Stomach (tissue), 8 donors: ENCODE measurements at regions not wholly inside any gene's neighbourhood (a gene's known extent, or its start where the extent isn't known, plus 50 kb on each side); places are given as distances from the start of the nearest gene placed in this dataset.
A peak's percentile ranks its signal among the peaks of the same experiment; 100 is the strongest.

ENCODE experiments used
- DNase-seq, 2 donors: peaks; one replicate each; pipeline versions ENCODE4 v3.0.0 to v3.0.0-alpha.2; 2013 to 2019
- H3K27ac ChIP-seq, 5 donors: fragments of 200-600 bp in 4 of 5; sonication (generic) in 4 of 5; one replicate each; pipeline ENCODE4 v1.5.1; 2013 to 2019; ENCODE audit warnings: mild to moderate bottlenecking in 1 of 5, moderate library complexity in 1 of 5
- H3K27me3 ChIP-seq, 3 donors: fragments of 200-600 bp; sonication (generic); one replicate each; pipeline ENCODE4 v1.5.1; 2017 to 2019; ENCODE audit warnings: mixed run types in 1 of 3
- H3K36me3 ChIP-seq, 4 donors: fragments of 200-600 bp; sonication (generic); 1 replicate in 3 of 4; 2 replicates in 1 of 4; pipeline ENCODE4 v1.5.1; 2016 to 2019
- H3K4me1 ChIP-seq, 4 donors: fragments of 200-600 bp; sonication (generic); one replicate each; pipeline ENCODE4 v1.5.1; 2016 to 2019
- H3K4me3 ChIP-seq, 4 donors: fragments of 200-600 bp; sonication (generic) in 3 of 4; one replicate each; pipeline ENCODE4 v1.5.1; 2016 to 2019; ENCODE audit warnings: mild to moderate bottlenecking in 1 of 4
- H3K9me3 ChIP-seq, 4 donors: fragments of 200-600 bp; sonication (generic); one replicate each; pipeline ENCODE4 v1.5.1; 2016 to 2019
- CTCF ChIP-seq, 7 experiments: fragments of 450-650 bp in 4 of 7; fragments of 200-600 bp in 3 of 7; sonication (generic) in 3 of 7; IDR thresholded peaks; one replicate each; pipeline ENCODE4 v1.5.1; 2016 to 2019; ENCODE audit warnings: antibody characterized with exemption in 7 of 7, control low read depth in 2 of 7, mild to moderate bottlenecking in 1 of 7
- EP300 ChIP-seq: sonication (generic); formaldehyde crosslinking; IDR thresholded peaks from one replicate; pipeline ENCODE4 v1.6.1; 2017; ENCODE audit warnings: antibody characterized with exemption
- POLR2A ChIP-seq, 4 donors: fragments of 450-650 bp; IDR thresholded peaks; one replicate each; pipeline ENCODE4 v1.6.1; 2016; ENCODE audit warnings: antibody characterized with exemption in 4 of 4, control low read depth in 2 of 4, mild to moderate bottlenecking in 1 of 4, moderate library complexity in 1 of 4
- POLR2AphosphoS5 ChIP-seq, 3 donors: sonication (generic); formaldehyde crosslinking; IDR thresholded peaks; one replicate each; pipeline ENCODE4 v1.6.1; 2016; ENCODE audit warnings: antibody characterized with exemption in 3 of 3
- WGBS, 5 donors: extraction: QIAGEN DNeasy Blood & Tissue Kit in 3 of 5; methylation state at CpG; one replicate each; pipeline versions ENCODE4 v1.1.5 to v1.1.7; 2013 to 2018; 5-methylcytosine and 5-hydroxymethylcytosine counted together
- intact Hi-C: fragments of 100-400 bp; cut with DNase I; formaldehyde crosslinking; loops from one replicate; pipeline ENCODE4 v1.15.1; 2023; ENCODE audit warnings: low total_unique reads
- donor health status: healthy with polysubstance abuse.
- donor health status: Bipolar disorder and iron deficiency.
- donor health status: healthy.

GRCh38 chr14:34018564-34019244, 67.8 kb upstream of the EGLN3 start:
- Histone ChIP-seq H3K4me3 (peak overlapping the region in 2 of 4 donors; percentile 6 to 11), H3K36me3 (no peaks in the 10 kb centered on the region), H3K27me3 (no peaks in the 10 kb centered on the region), H3K4me1 (peaks cover 0 to 18% (median 8%) of the 10 kb centered on the region in 4 donors), H3K9me3 (no peaks in the 10 kb centered on the region), H3K27ac (peak overlapping the region in 1 of 5 donors; percentile 55)
- intact Hi-C loops = no loop called here
- 47 to 67% (median 60%) methylated on average over 17 of the region's 17 CpGs for WGBS, 5 donors
- TF ChIP-seq POLR2AphosphoS5 (IDR thresholded peaks at IDR 0.05) (no peak), CTCF (IDR thresholded peaks at IDR 0.05) (no peak), EP300 (no peak), POLR2A (IDR thresholded peaks at IDR 0.05) (no peak)
- DNase-seq = no peak

- H3K4me1 ChIP-seq = peaks cover 0 to 23% (median 12%) of the 10 kb centered on the region in 4 donors
- no peaks in the 10 kb centered on the region for H3K27me3 ChIP-seq
- intact Hi-C loops = no loop called here
- no peaks in the 10 kb centered on the region for H3K9me3 ChIP-seq
- no peak for DNase-seq
- no peaks in the 10 kb centered on the region for H3K36me3 ChIP-seq
- 77 to 84% (median 80%) methylated on average over 5 of the region's 5 CpGs for WGBS, 5 donors
- no peak overlapping the region for H3K27ac ChIP-seq
- peak overlapping the region in 2 of 4 donors; percentile 6 to 11 for H3K4me3 ChIP-seq
- no peak for TF ChIP-seq POLR2A (IDR thresholded peaks at IDR 0.05)
- TF ChIP-seq EP300 = no peak
- no peak for TF ChIP-seq POLR2AphosphoS5 (IDR thresholded peaks at IDR 0.05)
- no peak for TF ChIP-seq CTCF (IDR thresholded peaks at IDR 0.05)
Observed at GRCh38 chr14:34018125-34018524, 67.3 kb upstream of the EGLN3 start.

- intact Hi-C loops = no loop called here
- TF ChIP-seq POLR2A (IDR thresholded peaks at IDR 0.05) = no peak
- TF ChIP-seq EP300 = no peak
- no peak for TF ChIP-seq POLR2AphosphoS5 (IDR thresholded peaks at IDR 0.05)
- no peak for TF ChIP-seq CTCF (IDR thresholded peaks at IDR 0.05)
- no peak for DNase-seq
- Histone ChIP-seq H3K9me3 (no peaks in the 10 kb centered on the region), H3K27ac (no peak overlapping the region), H3K4me3 (no peak overlapping the region), H3K27me3 (no peaks in the 10 kb centered on the region), H3K4me1 (peaks cover 0 to 25% (median 13%) of the 10 kb centered on the region in 4 donors), H3K36me3 (no peaks in the 10 kb centered on the region)
- 81 to 88% (median 84%) methylated on average over 2 of the region's 2 CpGs for WGBS, 5 donors
Observed at GRCh38 chr14:34015383-34015782, 64.5 kb upstream of the EGLN3 start.

- no peak for DNase-seq
- Histone ChIP-seq H3K4me1 (peaks cover 0 to 24% (median 13%) of the 10 kb centered on the region in 4 donors), H3K4me3 (no peak overlapping the region), H3K36me3 (no peaks in the 10 kb centered on the region), H3K27ac (no peak overlapping the region), H3K27me3 (no peaks in the 10 kb centered on the region), H3K9me3 (no peaks in the 10 kb centered on the region)
- WGBS, 5 donors = 89 to 95% (median 91%) methylated on average over 3 of the region's 3 CpGs
- intact Hi-C loops = no loop called here
- no peak for TF ChIP-seq POLR2A (IDR thresholded peaks at IDR 0.05)
- no peak for TF ChIP-seq EP300
- no peak for TF ChIP-seq POLR2AphosphoS5 (IDR thresholded peaks at IDR 0.05)
Observed at GRCh38 chr14:34014936-34015335, 64.1 kb upstream of the EGLN3 start.

- WGBS, 5 donors = 29 to 48% (median 40%) methylated on average over 4 of the region's 4 CpGs
- DNase-seq = no peak
- no peaks in the 10 kb centered on the region for H3K27me3 ChIP-seq
- intact Hi-C loops = no loop called here
- no peak overlapping the region for H3K4me3 ChIP-seq
- H3K9me3 ChIP-seq = no peaks in the 10 kb centered on the region
- H3K4me1 ChIP-seq = peaks cover 0 to 14% (median 11%) of the 10 kb centered on the region in 4 donors
- no peaks in the 10 kb centered on the region for H3K36me3 ChIP-seq
- peak overlapping the region in 3 of 5 donors; percentile 1 to 70 (median 3) for H3K27ac ChIP-seq
- TF ChIP-seq CTCF (IDR thresholded peaks at IDR 0.05) = no peak
- TF ChIP-seq POLR2AphosphoS5 (IDR thresholded peaks at IDR 0.05) = peak in 1 of 3 donors; percentile 0
Observed at GRCh38 chr14:34013721-34014060, 62.8 kb upstream of the EGLN3 start.
